OCI-LY3 (cell line): ENCODE measurements at regions not wholly inside any gene's neighbourhood (a gene's known extent, or its start where the extent isn't known, plus 50 kb on each side); places are given as distances from the start of the nearest gene placed in this dataset.

Source experiments
- H2AFZ ChIP-seq: fragments of 200-600, 300-600 bp; shearing (Covaris generic); 2 replicates; pipeline ENCODE4 v1.6.0; 2014; ENCODE audit warnings: antibody characterized with exemption, low read depth, low read length
- H3K27ac ChIP-seq: fragments of 200-600, 300-600 bp; sonication (generic); 2 replicates; pipeline ENCODE4 v1.5.1; 2014; ENCODE audit warnings: mild to moderate bottlenecking, low read length, moderate library complexity, mixed read lengths
- H3K27me3 ChIP-seq: fragments of 200-600, 300-600 bp; sonication (generic); 2 replicates; pipeline ENCODE4 v1.6.1; 2014; ENCODE audit warnings: low read depth, low read length, mixed read lengths
- H3K36me3 ChIP-seq: fragments of 200-600, 300-600 bp; sonication (generic); replicated peaks from 2 replicates; pipeline ENCODE3; 2014; ENCODE audit warnings: low read depth, low read length, mixed read lengths
- H3K4me1 ChIP-seq: fragments of 300-600, 200-600 bp; sonication (generic); 2 replicates; pipeline ENCODE4 v1.6.1; 2014; ENCODE audit warnings: low read length, mixed read lengths
- H3K4me2 ChIP-seq: fragments of 200-600, 300-600 bp; sonication (generic); 2 replicates; pipeline ENCODE4 v1.6.1; 2014; ENCODE audit warnings: low read length, mixed read lengths
- H3K4me3 ChIP-seq: fragments of 300-600, 200-600 bp; sonication (generic); 2 replicates; pipeline ENCODE4 v1.5.1; 2014; ENCODE audit warnings: antibody characterized with exemption, mild to moderate bottlenecking, low read length, moderate library complexity
- H3K79me2 ChIP-seq: fragments of 300-600, 200-600 bp; shearing (Covaris generic); 2 replicates; pipeline ENCODE4 v1.6.1; 2014; ENCODE audit warnings: mild to moderate bottlenecking, low read length, mixed read lengths
- H3K9ac ChIP-seq: fragments of 300-600, 200-600 bp; shearing (Covaris generic); 2 replicates; pipeline ENCODE4 v1.6.0; 2014; ENCODE audit warnings: mild to moderate bottlenecking, low read length, moderate library complexity
- H3K9me3 ChIP-seq: fragments of 200-600, 300-600 bp; shearing (Covaris generic); 2 replicates; pipeline ENCODE4 v1.6.1; 2014; ENCODE audit warnings: low read length, mixed read lengths; ENCODE audit not compliant: insufficient read depth
- H4K20me1 ChIP-seq: fragments of 200-600, 300-600 bp; sonication (generic); 2 replicates; pipeline ENCODE4 v1.6.1; 2016; ENCODE audit warnings: low read length, mixed read lengths; ENCODE audit not compliant: insufficient read depth
- CTCF ChIP-seq: fragments of 200-600, 300-600 bp; sonication (generic); IDR thresholded peaks from 2 replicates; pipeline ENCODE4 v1.5.1; 2014; ENCODE audit warnings: antibody characterized with exemption, low read length, low read depth
- EZH2phosphoT487 ChIP-seq: fragments of 200-600 bp; shearing (Covaris generic); IDR thresholded peaks from 2 replicates; pipeline ENCODE4 v1.6.1; 2018; ENCODE audit warnings: antibody characterized with exemption, mixed run types, low read depth

- H3K9ac ChIP-seq, result no peak overlapping the region
- no peak overlapping the region for H2AFZ ChIP-seq
- no peaks in the 10 kb centered on the region for H3K9me3 ChIP-seq
- no peaks in the 10 kb centered on the region for H3K4me1 ChIP-seq
- no peak overlapping the region for H3K4me2 ChIP-seq
- no peaks in the 10 kb centered on the region for H3K27me3 ChIP-seq
- H3K4me3 ChIP-seq, result no peak overlapping the region
- H3K36me3 ChIP-seq, result no peaks in the 10 kb centered on the region
- no peaks in the 10 kb centered on the region for H4K20me1 ChIP-seq
- H3K27ac ChIP-seq, result no peak overlapping the region
- TF ChIP-seq EZH2phosphoT487, result no peak
- H3K79me2 ChIP-seq, result no peaks in the 10 kb centered on the region
These were observed 422.0 kb upstream of the ZEB2 start for GRCh38 chr2:144941743-144942488.

- Histone ChIP-seq H4K20me1 (no peaks in the 10 kb centered on the region), H3K27ac (no peak overlapping the region), H3K9ac (no peak overlapping the region), H3K9me3 (no peaks in the 10 kb centered on the region), H3K79me2 (no peaks in the 10 kb centered on the region), H2AFZ (no peak overlapping the region), H3K4me1 (peaks cover 6% of the 10 kb centered on the region), H3K4me2 (no peak overlapping the region), H3K36me3 (no peaks in the 10 kb centered on the region), H3K4me3 (no peak overlapping the region), H3K27me3 (no peaks in the 10 kb centered on the region)
- TF ChIP-seq EZH2phosphoT487 (no peak), CTCF (no peak)
These were observed 419.7 kb upstream of the ZEB2 start for GRCh38 chr2:144939590-144939989.

- H4K20me1 ChIP-seq, result no peaks in the 10 kb centered on the region
- H3K9ac ChIP-seq, result no peak overlapping the region
- no peaks in the 10 kb centered on the region for H3K36me3 ChIP-seq
- no peak overlapping the region for H2AFZ ChIP-seq
- no peaks in the 10 kb centered on the region for H3K79me2 ChIP-seq
- H3K4me1 ChIP-seq, result peaks cover 6% of the 10 kb centered on the region
- no peak overlapping the region for H3K27ac ChIP-seq
- H3K4me2 ChIP-seq, result no peak overlapping the region
- no peak for TF ChIP-seq CTCF
- TF ChIP-seq EZH2phosphoT487, result no peak
- no peak overlapping the region for H3K4me3 ChIP-seq
- no peaks in the 10 kb centered on the region for H3K27me3 ChIP-seq
- no peaks in the 10 kb centered on the region for H3K9me3 ChIP-seq
These were observed 418.2 kb upstream of the ZEB2 start for GRCh38 chr2:144937910-144938709.

- H3K27me3 ChIP-seq, result no peaks in the 10 kb centered on the region
- H3K4me3 ChIP-seq, result no peak overlapping the region
- no peaks in the 10 kb centered on the region for H3K79me2 ChIP-seq
- no peak for TF ChIP-seq CTCF
- no peak for TF ChIP-seq EZH2phosphoT487
- H3K4me1 ChIP-seq, result peaks cover 6% of the 10 kb centered on the region
- H4K20me1 ChIP-seq, result no peaks in the 10 kb centered on the region
- H3K27ac ChIP-seq, result no peak overlapping the region
- no peak overlapping the region for H2AFZ ChIP-seq
- H3K36me3 ChIP-seq, result no peaks in the 10 kb centered on the region
- no peaks in the 10 kb centered on the region for H3K9me3 ChIP-seq
- no peak overlapping the region for H3K9ac ChIP-seq
- no peak overlapping the region for H3K4me2 ChIP-seq
These were observed 417.1 kb upstream of the ZEB2 start for GRCh38 chr2:144937066-144937465.
